Peyer's patch (tissue), 4 donors: ENCODE measurements at regions not wholly inside any gene's neighbourhood (a gene's known extent, or its start where the extent isn't known, plus 50 kb on each side); places are given as distances from the start of the nearest gene placed in this dataset.

Experiments used
- POLR2A ChIP-seq, 2 donors: fragments of 450-650 bp; IDR thresholded peaks; one replicate each; pipeline ENCODE4 v1.5.1; 2017; ENCODE audit warnings: antibody characterized with exemption in 2 of 2, mild to moderate bottlenecking in 2 of 2, moderate library complexity in 2 of 2
- TF ChIP-seq, protein P1 (sequence below), 6 experiments: fragments of 450-650 bp in 4 of 6; fragments of 200-600 bp in 2 of 6; sonication (generic) in 1 of 6; IDR thresholded peaks; one replicate each; pipeline ENCODE4 v1.5.1; 2017 to 2019; ENCODE audit warnings: antibody characterized with exemption in 6 of 6, mild to moderate bottlenecking in 3 of 6, moderate library complexity in 1 of 6

DNA sequence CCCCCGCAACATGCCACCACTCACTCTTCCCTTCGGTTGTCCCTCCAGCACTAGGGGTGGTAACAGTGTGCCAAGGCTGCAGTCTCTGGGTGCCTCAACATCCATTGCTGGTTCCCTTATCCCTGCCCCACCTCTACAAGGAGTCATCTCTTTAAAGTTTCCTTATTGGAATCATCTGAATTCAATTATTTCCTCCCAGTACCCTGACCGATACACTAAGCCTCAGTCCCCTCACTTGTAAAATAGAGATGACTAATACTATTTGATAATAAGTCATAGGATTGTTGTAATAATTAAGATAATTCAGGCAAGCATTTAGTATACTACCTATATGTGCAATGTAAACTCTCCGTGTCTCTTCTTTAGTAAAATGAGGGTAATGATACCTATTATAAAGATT is 352.5 kb downstream of the ENC1 start:
- no peak for TF ChIP-seq POLR2A (IDR thresholded peaks at IDR 0.05)
- TF ChIP-seq, protein P1, sequence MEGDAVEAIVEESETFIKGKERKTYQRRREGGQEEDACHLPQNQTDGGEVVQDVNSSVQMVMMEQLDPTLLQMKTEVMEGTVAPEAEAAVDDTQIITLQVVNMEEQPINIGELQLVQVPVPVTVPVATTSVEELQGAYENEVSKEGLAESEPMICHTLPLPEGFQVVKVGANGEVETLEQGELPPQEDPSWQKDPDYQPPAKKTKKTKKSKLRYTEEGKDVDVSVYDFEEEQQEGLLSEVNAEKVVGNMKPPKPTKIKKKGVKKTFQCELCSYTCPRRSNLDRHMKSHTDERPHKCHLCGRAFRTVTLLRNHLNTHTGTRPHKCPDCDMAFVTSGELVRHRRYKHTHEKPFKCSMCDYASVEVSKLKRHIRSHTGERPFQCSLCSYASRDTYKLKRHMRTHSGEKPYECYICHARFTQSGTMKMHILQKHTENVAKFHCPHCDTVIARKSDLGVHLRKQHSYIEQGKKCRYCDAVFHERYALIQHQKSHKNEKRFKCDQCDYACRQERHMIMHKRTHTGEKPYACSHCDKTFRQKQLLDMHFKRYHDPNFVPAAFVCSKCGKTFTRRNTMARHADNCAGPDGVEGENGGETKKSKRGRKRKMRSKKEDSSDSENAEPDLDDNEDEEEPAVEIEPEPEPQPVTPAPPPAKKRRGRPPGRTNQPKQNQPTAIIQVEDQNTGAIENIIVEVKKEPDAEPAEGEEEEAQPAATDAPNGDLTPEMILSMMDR (IDR thresholded peaks at IDR 0.05): no peak
